Keratinocyte (primary cell): ENCODE measurements at regions not wholly inside any gene's neighbourhood (a gene's known extent, or its start where the extent isn't known, plus 50 kb on each side); places are given as distances from the start of the nearest gene placed in this dataset.

Source experiments
- DNase-seq: peaks from one replicate; pipeline ENCODE4 v3.0.0-alpha.2; 2011; ENCODE audit warnings: low read depth, missing footprints, low spot score
- FAIRE-seq: peaks from 2 replicates; lab custom pipeline; 2011; peaks lifted over from hg19 to GRCh38; lab: Jason Lieb, UNC
- H2AFZ ChIP-seq: 2 replicates; pipeline ENCODE4 v1.6.0; 2012; ENCODE audit warnings: low read length, control low read depth, inconsistent platforms; ENCODE audit not compliant: control insufficient read depth
- H3K27ac ChIP-seq: 2 replicates; pipeline ENCODE4 v1.5.1; 2011; ENCODE audit warnings: low read length; ENCODE audit not compliant: control insufficient read depth, insufficient read depth
- H3K27me3 ChIP-seq: 3 replicates; pipeline ENCODE4 v1.6.0; 2011; ENCODE audit warnings: low read length; ENCODE audit not compliant: control insufficient read depth, insufficient read depth; ENCODE audit errors: extremely low read depth
- H3K36me3 ChIP-seq, 2 experiments: 2 replicates in 1 of 2; 3 replicates in 1 of 2; pipeline ENCODE4 v1.5.1; 2011; ENCODE audit warnings: low read length in 2 of 2, mild to moderate bottlenecking in 1 of 2; ENCODE audit not compliant: control insufficient read depth in 2 of 2, insufficient read depth in 2 of 2; ENCODE audit errors: extremely low read depth in 1 of 2
- H3K4me1 ChIP-seq: 3 replicates; pipeline ENCODE4 v1.5.1; 2011; ENCODE audit warnings: low read length; ENCODE audit not compliant: control insufficient read depth, insufficient read depth; ENCODE audit errors: extremely low read depth
- H3K4me2 ChIP-seq: 3 replicates; pipeline ENCODE4 v1.6.0; 2011; ENCODE audit warnings: low read depth, low read length; ENCODE audit not compliant: control insufficient read depth, insufficient read depth; ENCODE audit errors: extremely low read depth
- H3K4me3 ChIP-seq, 3 experiments: fragments of 200-600 bp in 1 of 3; sonication (generic) in 1 of 3; 2 replicates in 2 of 3; 3 replicates in 1 of 3; pipeline ENCODE4 v1.5.1; 2011 to 2016; ENCODE audit warnings: low read length in 3 of 3, mild to moderate bottlenecking in 3 of 3, control low read depth in 2 of 3, inconsistent platforms in 1 of 3, low read depth in 1 of 3, mixed read lengths in 1 of 3, mixed run types in 1 of 3, moderate library complexity in 1 of 3; ENCODE audit not compliant: control insufficient read depth in 2 of 3, insufficient read depth in 2 of 3; ENCODE audit errors: extremely low read depth in 1 of 3
- H3K79me2 ChIP-seq: 2 replicates; pipeline ENCODE4 v1.6.0; 2012; ENCODE audit warnings: low read length; ENCODE audit not compliant: control insufficient read depth, insufficient read depth
- H3K9ac ChIP-seq: 3 replicates; pipeline ENCODE4 v1.6.0; 2011; ENCODE audit warnings: low read length; ENCODE audit not compliant: control insufficient read depth, insufficient read depth; ENCODE audit errors: extremely low read depth
- H3K9me1 ChIP-seq: 3 replicates; pipeline ENCODE4 v1.6.0; 2011; ENCODE audit warnings: low read length; ENCODE audit not compliant: control insufficient read depth, insufficient read depth; ENCODE audit errors: extremely low read depth
- H3K9me3 ChIP-seq: 2 replicates; pipeline ENCODE4 v1.5.1; 2012; ENCODE audit warnings: low read depth, low read length; ENCODE audit not compliant: control insufficient read depth
- H4K20me1 ChIP-seq: 3 replicates; pipeline ENCODE4 v1.6.0; 2011; ENCODE audit warnings: low read length; ENCODE audit not compliant: control insufficient read depth, insufficient read depth; ENCODE audit errors: extremely low read depth
- CTCF ChIP-seq, 3 experiments: IDR thresholded peaks in 1 of 3; conservative IDR thresholded peaks in 1 of 3; optimal IDR thresholded peaks in 1 of 3; 2 replicates in 2 of 3; 3 replicates in 1 of 3; pipeline versions ENCODE3 to v1.5.1; 2011; ENCODE audit warnings: low read length in 3 of 3, mild to moderate bottlenecking in 3 of 3, moderate library complexity in 2 of 3, control low read depth in 1 of 3, inconsistent platforms in 1 of 3; ENCODE audit not compliant: insufficient read depth in 2 of 3; ENCODE audit errors: extremely low read depth in 1 of 3
- EZH2 ChIP-seq: IDR thresholded peaks from one replicate; pipeline ENCODE4 v1.6.1; 2012; ENCODE audit warnings: inconsistent platforms, mild to moderate bottlenecking, low read length, moderate library complexity
- dilution Hi-C: fragments of 300-500 bp; cut with MboI; formaldehyde crosslinking; loops from one replicate; pipeline ENCODE4 v1.7.0; 2020; ENCODE audit warnings: low sequenced_read_pairs; ENCODE audit not compliant: extremely low pct_ligation_motif_present

- H2AFZ ChIP-seq: no peak overlapping the region
- dilution Hi-C loops: no loop called here
- no peaks in the 10 kb centered on the region for H3K36me3 ChIP-seq
- no peaks in the 10 kb centered on the region for H3K27me3 ChIP-seq
- DNase-seq (no peak), FAIRE-seq (no peak)
- H3K27ac ChIP-seq: no peak overlapping the region
- TF ChIP-seq CTCF (optimal IDR thresholded peaks at IDR 0.05 in 1 of 3, IDR thresholded peaks at IDR 0.05 in 1 of 3, conservative IDR thresholded peaks at IDR 0.05 in 1 of 3; ENCODE audit: extremely low read depth in 1 of 3, insufficient read depth in 2 of 3, low read length in 3 of 3) (no peak), EZH2 (no peak)
- no peaks in the 10 kb centered on the region for H3K9me3 ChIP-seq
- no peak overlapping the region for H3K9ac ChIP-seq
- H3K4me1 ChIP-seq: no peaks in the 10 kb centered on the region
- no peaks in the 10 kb centered on the region for H3K79me2 ChIP-seq
- H3K4me2 ChIP-seq: no peak overlapping the region
- H4K20me1 ChIP-seq: no peaks in the 10 kb centered on the region
- no peaks in the 10 kb centered on the region for H3K9me1 ChIP-seq
- H3K4me3 ChIP-seq: no peak overlapping the region
These were observed 83.4 kb downstream of the TNFRSF13B start for GRCh38 chr17:16888413-16889087.

GRCh38 chr17:16887523-16888095, 84.3 kb downstream of the TNFRSF13B start:
- Histone ChIP-seq H3K4me3 (no peak overlapping the region), H3K9me1 (no peaks in the 10 kb centered on the region), H3K27ac (no peak overlapping the region), H2AFZ (no peak overlapping the region), H3K4me2 (no peak overlapping the region), H3K36me3 (no peaks in the 10 kb centered on the region), H3K79me2 (no peaks in the 10 kb centered on the region), H4K20me1 (no peaks in the 10 kb centered on the region), H3K9me3 (no peaks in the 10 kb centered on the region), H3K9ac (no peak overlapping the region), H3K27me3 (no peaks in the 10 kb centered on the region), H3K4me1 (no peaks in the 10 kb centered on the region)
- TF ChIP-seq EZH2: no peak
- TF ChIP-seq CTCF (optimal IDR thresholded peaks at IDR 0.05 in 1 of 3, IDR thresholded peaks at IDR 0.05 in 1 of 3, conservative IDR thresholded peaks at IDR 0.05 in 1 of 3; ENCODE audit: extremely low read depth in 1 of 3, insufficient read depth in 2 of 3, low read length in 3 of 3): no peak
- dilution Hi-C loops: no loop called here
- DNase-seq: no peak
- no peak for FAIRE-seq
